HG02884 (cell line): ENCODE measurements at regions not wholly inside any gene's neighbourhood (a gene's known extent, or its start where the extent isn't known, plus 50 kb on each side); places are given as distances from the start of the nearest gene placed in this dataset.

ENCODE experiments used
- ATAC-seq: cut with Tn5 transposase; IDR thresholded peaks from one replicate; pipeline ENCODE4 v1.9.1; 2021; ENCODE audit warnings: mild to moderate bottlenecking, moderate library complexity; ENCODE audit not compliant: unreplicated experiment

GRCh38 chr15:92304223-92304975 lies 89.3 kb upstream of the ST8SIA2 start:
- ATAC-seq, result no peak

- ATAC-seq, result no peak
These were observed 88.3 kb upstream of the ST8SIA2 start for GRCh38 chr15:92305343-92305742.

- ATAC-seq, result no peak
These were observed 87.0 kb upstream of the ST8SIA2 start for GRCh38 chr15:92306663-92307062.

GRCh38 chr15:92315144-92315543 lies 78.5 kb upstream of the ST8SIA2 start:
- ATAC-seq, result no peak

- ATAC-seq, result no peak
These were observed 78.0 kb upstream of the ST8SIA2 start for GRCh38 chr15:92315595-92316211.

- ATAC-seq, result no peak
These were observed 76.9 kb upstream of the ST8SIA2 start for GRCh38 chr15:92316586-92317295.

- no peak for ATAC-seq
These were observed 73.5 kb upstream of the ST8SIA2 start for GRCh38 chr15:92320012-92320699.

GRCh38 chr15:92322566-92323355 lies 70.9 kb upstream of the ST8SIA2 start:
- no peak for ATAC-seq

- ATAC-seq, result no peak
These were observed 70.2 kb upstream of the ST8SIA2 start for GRCh38 chr15:92323525-92323924.

- no peak for ATAC-seq
These were observed 69.3 kb upstream of the ST8SIA2 start for GRCh38 chr15:92324101-92324963.

- ATAC-seq, result no peak
These were observed 67.4 kb upstream of the ST8SIA2 start for GRCh38 chr15:92326236-92326635.

- ATAC-seq, result no peak
These were observed 66.6 kb upstream of the ST8SIA2 start for GRCh38 chr15:92327033-92327432.

- no peak for ATAC-seq
These were observed 65.5 kb upstream of the ST8SIA2 start for GRCh38 chr15:92328207-92328606.

- ATAC-seq, result no peak
These were observed 61.4 kb upstream of the ST8SIA2 start for GRCh38 chr15:92332125-92332899.

GRCh38 chr15:92333709-92334108 lies 60.0 kb upstream of the ST8SIA2 start:
- no peak for ATAC-seq

- ATAC-seq, result no peak
These were observed 57.2 kb upstream of the ST8SIA2 start for GRCh38 chr15:92336419-92336987.

GRCh38 chr15:92339361-92339760 lies 54.3 kb upstream of the ST8SIA2 start:
- ATAC-seq, result no peak
